G401 (cell line): ENCODE measurements at regions not wholly inside any gene's neighbourhood (a gene's known extent, or its start where the extent isn't known, plus 50 kb on each side); places are given as distances from the start of the nearest gene placed in this dataset.

Experiments used
- DNase-seq: peaks from one replicate; pipeline ENCODE4 v3.0.0-alpha.2; 2015; ENCODE audit warnings: low spot score
- in situ Hi-C: cut with HindIII; loops from 2 replicates; pipeline ENCODE4 v1.10.0; 2016; ENCODE audit warnings: low sequenced_read_pairs, mixed read lengths

- in situ Hi-C loops = no loop called here
- no peak for DNase-seq
Observed at GRCh38 chr2:156647377-156648010, 211.3 kb downstream of the GPD2 start.

GRCh38 chr2:156648522-156648921 lies 212.3 kb downstream of the GPD2 start:
- in situ Hi-C loops = no loop called here
- no peak for DNase-seq

GRCh38 chr2:156649596-156649995 lies 213.4 kb downstream of the GPD2 start:
- in situ Hi-C loops = no loop called here

GRCh38 chr2:156652691-156653090 lies 216.5 kb downstream of the GPD2 start:
- DNase-seq = no peak
- in situ Hi-C loops = no loop called here

More at GRCh38 chr2:156649596-156649995, 213.4 kb downstream of the GPD2 start:
- DNase-seq = peak; percentile 83

- DNase-seq = no peak
- in situ Hi-C loops = no loop called here
Observed at GRCh38 chr2:156653675-156654074, 217.5 kb downstream of the GPD2 start.

- no peak for DNase-seq
- in situ Hi-C loops = no loop called here
Observed at GRCh38 chr2:156657809-156658208, 221.6 kb downstream of the GPD2 start.

- in situ Hi-C loops = no loop called here
- no peak for DNase-seq
Observed at GRCh38 chr2:156659694-156660093, 223.5 kb downstream of the GPD2 start.

GRCh38 chr2:156663757-156664409 lies 227.7 kb downstream of the GPD2 start:
- in situ Hi-C loops = no loop called here
- DNase-seq = no peak

- in situ Hi-C loops = no loop called here
- no peak for DNase-seq
Observed at GRCh38 chr2:156666130-156666785, 230.1 kb downstream of the GPD2 start.

- DNase-seq = no peak
- in situ Hi-C loops = no loop called here
Observed at GRCh38 chr2:156670104-156670503, 233.9 kb downstream of the GPD2 start.

- in situ Hi-C loops = no loop called here
Observed at GRCh38 chr2:156671706-156672361, 235.7 kb downstream of the GPD2 start.

GRCh38 chr2:156672556-156673332 lies 236.6 kb downstream of the GPD2 start:
- no peak for DNase-seq
- in situ Hi-C loops = no loop called here

More at GRCh38 chr2:156671706-156672361, 235.7 kb downstream of the GPD2 start:
- no peak for DNase-seq

GRCh38 chr2:156673333-156673615 lies 237.1 kb downstream of the GPD2 start:
- no peak for DNase-seq
- in situ Hi-C loops = no loop called here

GRCh38 chr2:156673981-156674380 lies 237.8 kb downstream of the GPD2 start:
- in situ Hi-C loops = no loop called here
- DNase-seq = no peak

GRCh38 chr2:156675896-156676295 lies 239.7 kb downstream of the GPD2 start:
- DNase-seq = no peak
- in situ Hi-C loops = no loop called here

- in situ Hi-C loops = no loop called here
- no peak for DNase-seq
Observed at GRCh38 chr2:156679820-156680219, 243.6 kb downstream of the GPD2 start.

- in situ Hi-C loops = no loop called here
- DNase-seq = no peak
Observed at GRCh38 chr2:156680266-156680665, 244.1 kb downstream of the GPD2 start.

GRCh38 chr2:156687126-156687525 lies 250.9 kb downstream of the GPD2 start:
- DNase-seq = no peak
- in situ Hi-C loops = no loop called here

- DNase-seq = no peak
Observed at GRCh38 chr2:156687715-156688114, 251.5 kb downstream of the GPD2 start.

GRCh38 chr2:156689939-156690338 lies 253.8 kb downstream of the GPD2 start:
- no peak for DNase-seq
- in situ Hi-C loops = no loop called here

More at GRCh38 chr2:156687715-156688114, 251.5 kb downstream of the GPD2 start:
- in situ Hi-C loops = no loop called here
